ENCODE measurements at regions not wholly inside any gene's neighbourhood (a gene's known extent, or its start where the extent isn't known, plus 50 kb on each side); places are given as distances from the start of the nearest gene placed in this dataset.

GRCh38 chr12:68532887-68533248 is 77.8 kb upstream of the RAP1B start:
- no peak overlapping the region for H3K4me3 Mint-ChIP-seq (ENCODE audit: unreplicated experiment)
- H3K36me3 Mint-ChIP-seq (ENCODE audit: unreplicated experiment), result no peaks in the 10 kb centered on the region
- no peak for TF ChIP-seq CTCF (IDR thresholded peaks at IDR 0.05)
- peak overlapping the region; percentile 5 for H3K27ac Mint-ChIP-seq (ENCODE audit: unreplicated experiment)
- H3K27me3 Mint-ChIP-seq (ENCODE audit: unreplicated experiment), result no peaks in the 10 kb centered on the region
- no peak for DNase-seq (ENCODE audit: extremely low spot score, unreplicated experiment)
- peaks cover 52% of the 10 kb centered on the region for H3K4me1 Mint-ChIP-seq (ENCODE audit: unreplicated experiment)
- H3K9me3 Mint-ChIP-seq (ENCODE audit: unreplicated experiment), result no peaks in the 10 kb centered on the region

- H3K9me3 Mint-ChIP-seq (ENCODE audit: unreplicated experiment), result no peaks in the 10 kb centered on the region
- TF ChIP-seq CTCF (IDR thresholded peaks at IDR 0.05), result no peak
- DNase-seq (ENCODE audit: extremely low spot score, unreplicated experiment), result no peak
- no peaks in the 10 kb centered on the region for H3K36me3 Mint-ChIP-seq (ENCODE audit: unreplicated experiment)
- peaks cover 57% of the 10 kb centered on the region for H3K4me1 Mint-ChIP-seq (ENCODE audit: unreplicated experiment)
- H3K27ac Mint-ChIP-seq (ENCODE audit: unreplicated experiment), result no peak overlapping the region
- H3K4me3 Mint-ChIP-seq (ENCODE audit: unreplicated experiment), result no peak overlapping the region
- no peaks in the 10 kb centered on the region for H3K27me3 Mint-ChIP-seq (ENCODE audit: unreplicated experiment)
These were observed 76.6 kb upstream of the RAP1B start for GRCh38 chr12:68534108-68534507.

- TF ChIP-seq CTCF (IDR thresholded peaks at IDR 0.05), result no peak
- Mint-ChIP-seq H3K4me3 (ENCODE audit: unreplicated experiment) (no peak overlapping the region), H3K27ac (ENCODE audit: unreplicated experiment) (no peak overlapping the region), H3K27me3 (ENCODE audit: unreplicated experiment) (no peaks in the 10 kb centered on the region), H3K9me3 (ENCODE audit: unreplicated experiment) (no peaks in the 10 kb centered on the region), H3K36me3 (ENCODE audit: unreplicated experiment) (no peaks in the 10 kb centered on the region), H3K4me1 (ENCODE audit: unreplicated experiment) (peaks cover 39% of the 10 kb centered on the region)
- no peak for DNase-seq (ENCODE audit: extremely low spot score, unreplicated experiment)
These were observed 73.7 kb upstream of the RAP1B start for GRCh38 chr12:68536885-68537485.

- no peak for TF ChIP-seq CTCF (IDR thresholded peaks at IDR 0.05)
- no peaks in the 10 kb centered on the region for H3K9me3 Mint-ChIP-seq (ENCODE audit: unreplicated experiment)
These were observed 73.1 kb upstream of the RAP1B start for GRCh38 chr12:68537571-68537970.

GRCh38 chr12:68538726-68539614 is 71.7 kb upstream of the RAP1B start:
- H3K27me3 Mint-ChIP-seq (ENCODE audit: unreplicated experiment), result no peaks in the 10 kb centered on the region
- no peak for TF ChIP-seq CTCF (IDR thresholded peaks at IDR 0.05)
- H3K4me1 Mint-ChIP-seq (ENCODE audit: unreplicated experiment), result peaks cover 25% of the 10 kb centered on the region
- H3K27ac Mint-ChIP-seq (ENCODE audit: unreplicated experiment), result peak overlapping the region; percentile 75
- no peak for DNase-seq (ENCODE audit: extremely low spot score, unreplicated experiment)
- H3K9me3 Mint-ChIP-seq (ENCODE audit: unreplicated experiment), result no peaks in the 10 kb centered on the region
- H3K36me3 Mint-ChIP-seq (ENCODE audit: unreplicated experiment), result no peaks in the 10 kb centered on the region
- H3K4me3 Mint-ChIP-seq (ENCODE audit: unreplicated experiment), result peak overlapping the region; percentile 42

More at GRCh38 chr12:68537571-68537970, 73.1 kb upstream of the RAP1B start:
- DNase-seq (ENCODE audit: extremely low spot score, unreplicated experiment), result no peak
- Mint-ChIP-seq H3K27ac (ENCODE audit: unreplicated experiment) (no peak overlapping the region), H3K4me3 (ENCODE audit: unreplicated experiment) (no peak overlapping the region), H3K4me1 (ENCODE audit: unreplicated experiment) (peaks cover 34% of the 10 kb centered on the region), H3K36me3 (ENCODE audit: unreplicated experiment) (no peaks in the 10 kb centered on the region), H3K27me3 (ENCODE audit: unreplicated experiment) (no peaks in the 10 kb centered on the region)
